IPS-18a (cell line): ENCODE measurements at regions not wholly inside any gene's neighbourhood (a gene's known extent, or its start where the extent isn't known, plus 50 kb on each side); places are given as distances from the start of the nearest gene placed in this dataset.
"Not testable (repeated sequence)": the region's sequence is repeated elsewhere in the genome, so short reads cannot be mapped to it uniquely, and the experiment has no call there.

Source experiments
- H3K27ac ChIP-seq: one replicate; pipeline ENCODE4 v1.5.1; 2013; ENCODE audit warnings: low read length
- H3K27me3 ChIP-seq: one replicate; pipeline ENCODE4 v1.6.1; 2013; ENCODE audit warnings: mild to moderate bottlenecking, low read length; ENCODE audit not compliant: control insufficient read depth, insufficient read depth
- H3K36me3 ChIP-seq: one replicate; pipeline ENCODE4 v1.6.1; 2013; ENCODE audit warnings: low read depth, low read length; ENCODE audit not compliant: control insufficient read depth
- H3K4me1 ChIP-seq: one replicate; pipeline ENCODE4 v1.6.1; 2013; ENCODE audit warnings: low read depth, low read length; ENCODE audit not compliant: control insufficient read depth
- H3K4me3 ChIP-seq: one replicate; pipeline ENCODE4 v1.5.1; 2013; ENCODE audit warnings: low read length
- H3K9ac ChIP-seq: one replicate; pipeline ENCODE4 v1.6.1; 2013; ENCODE audit warnings: mild to moderate bottlenecking, low read length, moderate library complexity
- H3K9me3 ChIP-seq: one replicate; pipeline ENCODE4 v1.6.1; 2013; ENCODE audit warnings: low read depth, low read length; ENCODE audit not compliant: control insufficient read depth

DNA sequence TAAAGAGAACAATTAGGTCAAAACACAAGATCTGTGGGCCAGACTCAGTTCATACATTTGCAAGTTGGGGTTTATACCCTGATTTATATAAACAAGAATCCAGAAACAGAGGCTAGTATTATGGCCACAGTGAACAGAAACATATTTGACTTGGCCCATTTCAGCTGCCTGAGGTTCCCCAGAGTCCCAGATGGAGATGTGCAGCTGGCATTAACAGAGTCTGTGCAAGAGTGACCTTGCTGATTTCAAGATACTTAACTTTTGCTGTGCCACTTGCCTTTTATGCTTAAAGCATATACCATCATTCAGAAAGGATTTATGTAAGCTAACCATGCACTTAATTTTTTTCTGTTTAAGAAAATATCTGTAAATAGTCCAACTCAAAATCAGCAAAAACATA lies 636.3 kb downstream of the TRIB2 start:
- no peak overlapping the region for H3K27ac ChIP-seq
- no peaks in the 10 kb centered on the region for H3K27me3 ChIP-seq
- H3K36me3 ChIP-seq: no peaks in the 10 kb centered on the region
- H3K9me3 ChIP-seq: no peaks in the 10 kb centered on the region
- no peak overlapping the region for H3K4me3 ChIP-seq
- H3K9ac ChIP-seq: no peak overlapping the region
- no peaks in the 10 kb centered on the region for H3K4me1 ChIP-seq

DNA sequence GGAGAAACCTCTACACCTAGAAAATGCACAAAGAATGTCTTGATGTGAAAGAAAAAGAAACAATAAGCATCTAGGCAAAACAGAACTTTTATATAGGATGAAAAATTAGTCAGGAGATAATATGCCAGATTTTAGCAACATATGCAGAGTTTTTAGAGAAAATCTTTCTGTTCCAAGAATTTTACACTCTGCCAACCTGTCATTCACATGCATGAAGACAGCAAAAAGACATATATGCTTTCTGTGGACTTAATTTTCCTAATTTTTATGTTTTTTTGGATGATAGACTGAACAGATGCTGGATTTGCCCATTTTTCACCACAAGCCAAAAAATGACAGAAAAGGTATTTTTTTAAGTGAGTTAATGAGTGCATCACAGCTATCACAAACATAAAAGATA lies 637.3 kb downstream of the TRIB2 start:
- Histone ChIP-seq H3K4me3 (no peak overlapping the region), H3K9ac (no peak overlapping the region), H3K36me3 (no peaks in the 10 kb centered on the region), H3K9me3 (no peaks in the 10 kb centered on the region), H3K4me1 (no peaks in the 10 kb centered on the region), H3K27ac (no peak overlapping the region), H3K27me3 (no peaks in the 10 kb centered on the region)

DNA sequence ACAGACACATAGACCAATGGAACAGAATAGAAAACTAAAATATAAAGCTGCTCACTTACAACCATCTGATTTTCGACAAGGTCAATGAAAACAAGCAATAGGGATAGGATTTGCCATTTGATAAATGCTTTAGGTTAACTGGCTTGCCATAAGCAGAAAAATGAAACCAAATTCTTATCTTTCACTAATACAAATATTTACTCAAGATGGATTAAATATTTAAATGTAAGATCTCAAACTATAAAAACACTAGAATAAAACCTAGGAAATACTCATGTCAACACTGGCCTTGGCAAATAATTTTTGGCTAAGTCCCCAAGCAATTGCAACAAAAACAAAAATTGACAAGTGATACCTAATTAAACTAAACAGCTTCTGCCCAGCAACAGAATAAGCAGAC lies 665.2 kb downstream of the TRIB2 start:
- H3K27me3 ChIP-seq, H3K9me3 ChIP-seq: not testable (repeated sequence)

DNA sequence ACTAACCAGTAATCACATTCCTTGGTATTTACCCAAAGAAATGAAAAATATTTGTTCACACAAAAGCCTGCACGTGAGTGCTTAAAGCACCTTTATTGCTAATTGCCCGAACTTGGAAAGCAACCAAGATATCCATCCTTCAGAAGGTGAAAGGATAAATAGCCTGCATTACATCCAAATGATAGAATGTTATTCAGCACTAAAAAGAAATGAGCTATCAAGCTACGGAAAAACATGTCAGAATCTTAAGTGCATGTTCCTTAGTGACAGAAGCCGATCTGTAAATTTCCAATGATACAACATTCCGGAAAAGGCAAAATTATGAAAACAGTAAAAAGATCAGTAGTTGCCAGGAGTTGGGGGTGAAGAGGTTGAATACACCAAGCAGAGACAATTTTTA lies 672.4 kb downstream of the TRIB2 start:
- H3K27ac ChIP-seq, H3K4me3 ChIP-seq, H3K36me3 ChIP-seq, H3K9ac ChIP-seq, H3K27me3 ChIP-seq, H3K4me1 ChIP-seq, H3K9me3 ChIP-seq: not testable (repeated sequence)

More for the DNA sequence above, 665.2 kb downstream of the TRIB2 start:
- H3K4me1 ChIP-seq, H3K9ac ChIP-seq, H3K4me3 ChIP-seq, H3K27ac ChIP-seq, H3K36me3 ChIP-seq: not testable (repeated sequence)

DNA sequence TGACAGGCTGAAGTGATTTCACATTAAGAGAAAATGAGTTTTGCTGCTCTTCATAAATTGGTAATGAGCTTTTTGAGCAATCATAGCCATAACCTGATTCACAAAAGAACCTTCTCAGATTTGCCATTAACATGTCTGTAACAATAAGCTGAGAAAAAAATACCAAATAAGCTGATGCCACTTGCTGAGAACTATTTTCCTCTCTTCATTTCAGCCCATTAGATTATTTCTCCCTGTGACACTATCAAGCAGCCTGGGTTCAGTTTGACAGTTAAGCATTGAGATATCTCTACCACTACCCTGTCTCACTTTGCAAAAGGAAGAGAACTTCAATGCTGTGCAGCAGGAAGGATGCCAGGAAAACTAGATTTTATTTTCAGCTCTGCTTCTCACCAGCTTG lies 673.9 kb downstream of the TRIB2 start:
- H3K4me1 ChIP-seq: no peaks in the 10 kb centered on the region
- H3K9me3 ChIP-seq: no peaks in the 10 kb centered on the region
- H3K4me3 ChIP-seq: no peak overlapping the region
- H3K9ac ChIP-seq: no peak overlapping the region
- H3K27ac ChIP-seq: no peak overlapping the region
- H3K27me3 ChIP-seq: no peaks in the 10 kb centered on the region
- no peaks in the 10 kb centered on the region for H3K36me3 ChIP-seq

DNA sequence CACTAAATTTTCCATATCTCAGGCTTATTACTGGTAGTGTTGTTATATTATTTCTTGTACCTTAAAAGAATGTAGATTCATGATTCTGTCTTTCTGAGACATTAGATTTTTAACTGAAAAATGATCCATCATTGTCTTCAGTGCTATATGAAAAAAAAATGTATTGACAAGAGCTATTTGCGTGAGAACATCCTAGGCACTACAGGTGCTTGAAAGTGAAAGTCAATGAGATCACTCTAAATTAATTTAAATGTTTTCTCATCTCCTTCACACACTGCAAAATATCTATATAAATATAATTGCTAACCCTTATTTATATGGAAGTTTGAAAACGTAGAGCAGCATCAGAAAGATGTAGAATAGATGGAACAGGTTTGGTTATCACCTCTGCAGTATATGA lies 684.6 kb downstream of the TRIB2 start:
- Histone ChIP-seq H3K9me3 (no peaks in the 10 kb centered on the region), H3K36me3 (no peaks in the 10 kb centered on the region), H3K27me3 (no peaks in the 10 kb centered on the region), H3K4me1 (no peaks in the 10 kb centered on the region), H3K27ac (no peak overlapping the region), H3K4me3 (no peak overlapping the region), H3K9ac (no peak overlapping the region)

DNA sequence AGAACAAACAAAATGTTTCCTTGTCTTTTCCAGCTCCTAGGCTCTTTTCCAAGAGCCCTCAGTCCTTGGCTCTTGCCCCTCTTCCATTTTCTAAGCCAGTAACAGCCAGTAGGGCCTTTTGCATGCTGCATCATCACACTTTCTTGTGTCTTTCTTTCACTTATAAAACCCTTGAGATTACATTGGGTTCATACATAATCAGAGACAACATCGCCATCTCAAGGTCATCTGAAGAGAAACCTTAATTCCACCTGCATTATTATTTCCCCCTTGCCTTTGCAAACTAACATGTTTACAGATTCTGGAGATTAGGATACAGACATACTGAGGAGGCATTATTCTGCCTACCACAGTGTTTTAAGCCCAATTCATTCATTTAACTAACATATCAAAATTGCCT lies 697.3 kb downstream of the TRIB2 start:
- no peaks in the 10 kb centered on the region for H3K9me3 ChIP-seq
- H3K36me3 ChIP-seq: no peaks in the 10 kb centered on the region
- H3K27ac ChIP-seq: no peak overlapping the region
- no peak overlapping the region for H3K9ac ChIP-seq
- H3K4me1 ChIP-seq: no peaks in the 10 kb centered on the region
- no peaks in the 10 kb centered on the region for H3K27me3 ChIP-seq
- H3K4me3 ChIP-seq: no peak overlapping the region

DNA sequence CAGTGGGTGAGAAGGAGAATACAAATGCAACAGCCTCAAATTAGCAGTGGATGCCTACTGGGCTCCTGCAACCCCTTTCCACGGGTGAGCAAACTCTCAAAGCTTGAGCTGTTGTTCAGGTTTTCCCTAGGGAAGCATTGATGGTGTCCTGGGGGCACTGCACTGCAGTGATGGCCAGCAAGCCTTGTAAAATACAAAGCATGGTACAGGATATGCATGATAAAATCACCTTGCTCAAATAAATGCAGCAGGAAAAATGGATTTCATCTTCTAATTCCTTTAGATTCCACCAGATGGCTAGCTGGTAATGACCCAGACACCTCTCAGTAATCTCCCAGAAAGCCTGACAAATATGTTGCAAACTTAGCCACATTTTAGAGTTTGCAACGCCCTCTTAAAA lies 698.2 kb downstream of the TRIB2 start:
- Histone ChIP-seq H3K27ac (no peak overlapping the region), H3K36me3 (no peaks in the 10 kb centered on the region), H3K9ac (no peak overlapping the region), H3K9me3 (no peaks in the 10 kb centered on the region), H3K4me1 (no peaks in the 10 kb centered on the region), H3K4me3 (no peak overlapping the region), H3K27me3 (no peaks in the 10 kb centered on the region)

DNA sequence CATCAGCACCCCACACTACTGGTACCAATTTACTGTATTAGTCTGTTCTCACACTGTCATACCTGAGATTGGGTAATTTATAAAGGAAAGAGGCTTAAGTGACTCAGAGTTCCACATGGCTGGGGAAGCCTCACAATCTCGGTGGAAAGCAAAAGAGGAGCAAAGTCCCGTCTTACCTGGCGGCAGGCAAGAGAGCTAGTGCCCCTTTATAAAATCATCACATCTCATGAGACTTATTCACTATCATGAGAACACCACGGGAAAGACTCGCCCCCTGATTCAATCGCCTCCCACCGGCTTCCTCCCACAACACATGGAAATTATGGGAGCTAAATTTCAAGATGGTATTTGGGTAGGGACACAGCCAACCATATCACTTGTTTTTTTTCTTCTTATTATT lies 717.2 kb downstream of the TRIB2 start:
- H3K9me3 ChIP-seq: no peaks in the 10 kb centered on the region
- H3K36me3 ChIP-seq: no peaks in the 10 kb centered on the region
- no peaks in the 10 kb centered on the region for H3K4me1 ChIP-seq
- H3K4me3 ChIP-seq: no peak overlapping the region
- H3K27ac ChIP-seq: no peak overlapping the region
- no peaks in the 10 kb centered on the region for H3K27me3 ChIP-seq
- H3K9ac ChIP-seq: no peak overlapping the region

DNA sequence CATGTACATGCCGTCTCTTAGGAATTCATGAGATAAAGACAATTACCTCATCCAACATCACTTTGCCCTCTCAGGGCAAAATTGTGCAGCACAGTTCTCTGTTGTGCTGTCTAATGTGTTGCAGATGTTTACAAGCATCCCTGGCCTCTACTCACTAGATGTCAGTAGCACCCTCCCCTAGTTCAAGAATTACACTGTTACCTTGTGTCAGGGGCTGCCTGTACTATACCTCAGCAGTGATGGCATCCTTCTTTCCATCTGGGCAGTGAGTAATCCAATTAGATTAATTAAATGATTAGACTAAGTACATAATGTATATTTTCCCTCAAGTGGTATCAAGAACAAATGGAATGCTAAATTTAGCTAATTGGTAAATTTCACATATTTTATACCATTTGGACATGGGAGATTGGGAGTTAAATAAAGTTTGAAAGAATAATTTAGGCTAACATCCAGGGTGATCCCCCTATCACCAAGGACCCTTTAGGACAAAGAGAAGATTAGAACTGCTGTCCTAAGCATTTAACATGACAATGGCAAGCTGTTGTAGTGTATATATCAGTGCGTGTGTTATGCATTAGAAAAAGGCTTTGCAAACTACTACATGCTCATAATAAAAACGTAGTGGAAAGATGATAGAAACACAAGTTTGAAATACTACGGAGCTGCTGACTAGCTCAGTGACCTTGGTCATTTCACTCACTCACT lies 727.0 kb downstream of the TRIB2 start:
- H3K9me3 ChIP-seq, H3K9ac ChIP-seq, H3K27me3 ChIP-seq, H3K4me1 ChIP-seq, H3K27ac ChIP-seq, H3K36me3 ChIP-seq, H3K4me3 ChIP-seq: not testable (repeated sequence)

DNA sequence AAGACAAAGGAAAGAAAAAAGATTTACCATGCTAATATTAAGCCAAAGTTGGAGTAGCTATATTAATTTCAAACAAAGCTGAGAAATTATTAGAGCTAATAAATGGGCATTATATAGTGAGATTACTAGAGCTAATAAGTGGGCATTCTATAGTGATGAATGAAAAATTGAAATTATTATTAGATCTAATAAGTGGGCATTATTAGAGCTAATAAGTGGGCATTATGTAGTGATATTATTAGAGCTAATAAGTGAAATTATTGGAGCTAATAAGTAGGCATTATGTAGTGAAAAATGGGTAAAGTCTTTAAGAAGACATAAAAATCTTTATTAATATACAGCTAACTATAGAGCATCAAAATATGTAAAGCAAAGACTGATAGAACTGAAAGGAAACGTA lies 745.7 kb downstream of the TRIB2 start:
- Histone ChIP-seq H3K9ac (no peak overlapping the region), H3K4me1 (no peaks in the 10 kb centered on the region), H3K36me3 (no peaks in the 10 kb centered on the region), H3K9me3 (no peaks in the 10 kb centered on the region), H3K4me3 (no peak overlapping the region), H3K27me3 (no peaks in the 10 kb centered on the region), H3K27ac (no peak overlapping the region)

DNA sequence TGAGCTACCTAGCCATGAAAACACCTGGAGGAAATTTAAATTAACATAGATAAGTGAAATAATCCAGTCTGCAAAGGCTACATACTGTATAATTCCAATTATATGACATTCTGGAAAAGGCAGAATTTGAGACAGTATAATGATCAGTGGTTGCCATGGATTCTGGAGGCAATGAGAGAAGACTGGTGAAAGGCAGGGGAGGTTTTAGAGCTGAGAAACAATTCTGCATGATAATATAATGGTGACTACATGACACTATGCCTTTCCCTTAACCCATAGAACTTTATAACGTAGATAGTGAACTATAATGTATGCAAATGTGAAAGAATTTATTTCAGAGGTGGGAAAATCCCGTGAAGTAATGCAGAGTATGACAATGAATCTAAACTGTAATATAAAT lies 749.3 kb downstream of the TRIB2 start:
- H3K36me3 ChIP-seq: no peaks in the 10 kb centered on the region
- H3K4me3 ChIP-seq: no peak overlapping the region
- no peaks in the 10 kb centered on the region for H3K27me3 ChIP-seq
- H3K9me3 ChIP-seq: no peaks in the 10 kb centered on the region
- H3K27ac ChIP-seq: no peak overlapping the region
- no peaks in the 10 kb centered on the region for H3K4me1 ChIP-seq
- no peak overlapping the region for H3K9ac ChIP-seq
